Endothelial cell of umbilical vein (primary cell): ENCODE measurements at regions not wholly inside any gene's neighbourhood (a gene's known extent, or its start where the extent isn't known, plus 50 kb on each side); places are given as distances from the start of the nearest gene placed in this dataset.

Experiments
- BruUV-seq: library from RNA; stranded (reverse); fragments of 400-500 nt; replicated peaks from 2 replicates; lab custom pipeline; 2021; lab: Mats Ljungman, UMichigan
- CTCF ChIA-PET: fragments of 300-600, 350-600 bp; sonication (Branson Sonifier 250); formaldehyde crosslinking; loops from one replicate; lab custom pipeline; 2021; ENCODE audit warnings: antibody characterized with exemption, inconsistent platforms; lab: Charles Lee
- POLR2A ChIA-PET: fragments of 300-600, 350-600 bp; sonication (Branson Sonifier 250); formaldehyde crosslinking; loops from one replicate; lab custom pipeline; 2021; ENCODE audit warnings: antibody characterized with exemption, inconsistent platforms; lab: Charles Lee
- DNase-seq: peaks from one replicate; pipeline ENCODE4 v3.0.0-alpha.2; 2011; ENCODE audit warnings: low read depth, low spot score
- FAIRE-seq: peaks from 2 replicates; lab custom pipeline; 2011; peaks lifted over from hg19 to GRCh38; lab: Jason Lieb, UNC
- H2AFZ ChIP-seq: 2 replicates; pipeline ENCODE4 v1.6.0; 2012; ENCODE audit warnings: low read depth, low read length, control low read depth, inconsistent platforms
- H3K27ac ChIP-seq: 2 replicates; pipeline ENCODE4 v1.5.1; 2011; ENCODE audit warnings: low read depth, mild to moderate bottlenecking, control low read depth, low read length, moderate library complexity; ENCODE audit not compliant: insufficient read depth
- H3K27me3 ChIP-seq, 2 experiments: 2 replicates each; pipeline versions ENCODE4 v1.6.0 to v1.6.1; 2011; ENCODE audit warnings: low read length in 2 of 2, mixed read lengths in 1 of 2; ENCODE audit not compliant: control insufficient read depth in 2 of 2, insufficient read depth in 2 of 2
- H3K36me3 ChIP-seq, 2 experiments: 2 replicates in 1 of 2; 3 replicates in 1 of 2; pipeline ENCODE4 v1.5.1; 2011; ENCODE audit warnings: low read length in 2 of 2, mild to moderate bottlenecking in 1 of 2, moderate library complexity in 1 of 2; ENCODE audit not compliant: control insufficient read depth in 2 of 2, insufficient read depth in 2 of 2; ENCODE audit errors: extremely low read depth in 1 of 2
- H3K4me1 ChIP-seq: 3 replicates; pipeline ENCODE4 v1.5.1; 2011; ENCODE audit warnings: mild to moderate bottlenecking, low read length; ENCODE audit not compliant: control insufficient read depth, insufficient read depth; ENCODE audit errors: extremely low read depth
- H3K4me2 ChIP-seq: 2 replicates; pipeline ENCODE4 v1.6.1; 2011; ENCODE audit warnings: low read length, control low read depth, mixed read lengths; ENCODE audit not compliant: insufficient read depth
- H3K4me3 ChIP-seq, 3 experiments: fragments of 200-600 bp in 1 of 3; sonication (generic), shearing (Covaris generic) in 1 of 3; replicated peaks in 1 of 3; 2 replicates each; pipeline ENCODE4 v1.5.1; 2011 to 2016; ENCODE audit warnings: control low read depth in 3 of 3, low read length in 3 of 3, mild to moderate bottlenecking in 2 of 3, inconsistent platforms in 1 of 3, low read depth in 1 of 3, moderate library complexity in 1 of 3; ENCODE audit not compliant: insufficient read depth in 1 of 3
- H3K79me2 ChIP-seq: 2 replicates; pipeline ENCODE4 v1.6.0; 2012; ENCODE audit warnings: low read length, inconsistent platforms; ENCODE audit not compliant: control insufficient read depth, insufficient read depth
- H3K9ac ChIP-seq: replicated peaks from 2 replicates; pipeline ENCODE3; 2011; ENCODE audit warnings: low read length, control low read depth; ENCODE audit not compliant: insufficient read depth; ENCODE audit errors: extremely low read depth
- H3K9me1 ChIP-seq: replicated peaks from 3 replicates; pipeline ENCODE4 v1.6.0; 2011; ENCODE audit warnings: mild to moderate bottlenecking, low read length; ENCODE audit not compliant: control insufficient read depth, insufficient read depth; ENCODE audit errors: extremely low read depth
- H3K9me3 ChIP-seq: replicated peaks from 2 replicates; pipeline ENCODE4 v1.5.1; 2012; ENCODE audit warnings: low read length, inconsistent platforms; ENCODE audit not compliant: control insufficient read depth, insufficient read depth
- H4K20me1 ChIP-seq: replicated peaks from 2 replicates; pipeline ENCODE3; 2011; ENCODE audit warnings: mild to moderate bottlenecking, low read length; ENCODE audit not compliant: control insufficient read depth, insufficient read depth; ENCODE audit errors: extremely low read depth
- EZH2 ChIP-seq: IDR thresholded peaks from 2 replicates; pipeline ENCODE4 v1.6.1; 2012; ENCODE audit warnings: borderline replicate concordance, low read depth, mild to moderate bottlenecking, moderate library complexity, low read length, inconsistent platforms; ENCODE audit not compliant: severe bottlenecking
- FOS ChIP-seq: IDR thresholded peaks from 2 replicates; pipeline ENCODE4 v1.6.1; 2011; ENCODE audit warnings: mild to moderate bottlenecking, low read length, moderate library complexity, borderline replicate concordance; ENCODE audit not compliant: insufficient read depth
- GATA2 ChIP-seq: IDR thresholded peaks from 2 replicates; pipeline ENCODE4 v1.7.0; 2011; ENCODE audit warnings: low read depth, mild to moderate bottlenecking, moderate library complexity, mixed read lengths, low read length; ENCODE audit not compliant: insufficient read length, insufficient read depth
- JUN ChIP-seq: IDR thresholded peaks from 2 replicates; pipeline ENCODE4 v1.6.1; 2011; ENCODE audit warnings: borderline replicate concordance, low read depth; ENCODE audit not compliant: insufficient read length, insufficient read depth
- MYC ChIP-seq: IDR thresholded peaks from one replicate; pipeline ENCODE4 v1.6.1; 2011; ENCODE audit warnings: mild to moderate bottlenecking, low read depth, low read length
- POLR2A ChIP-seq: IDR thresholded peaks from 2 replicates; pipeline ENCODE4 v1.6.1; 2012; ENCODE audit warnings: low read depth, mild to moderate bottlenecking, control low read depth, low read length
- POLR2AphosphoS5 ChIP-seq: IDR thresholded peaks from 2 replicates; pipeline ENCODE4 v1.6.1; 2012; ENCODE audit warnings: low read depth, mild to moderate bottlenecking, control low read depth, low read length, moderate library complexity; ENCODE audit not compliant: insufficient read depth
- dilution Hi-C: fragments of 300-500 bp; cut with MboI; formaldehyde crosslinking; loops from one replicate; pipeline ENCODE4 v1.15.0; 2019; ENCODE audit warnings: low sequenced_read_pairs; ENCODE audit not compliant: extremely low pct_ligation_motif_present
- intact Hi-C: fragments of 100-400 bp; cut with micrococcal nuclease; formaldehyde crosslinking; loops from one replicate; pipeline ENCODE4 v1.10.0; 2022
- TF ChIP-seq, protein P1 (sequence below), 2 donors: IDR thresholded peaks; 1 replicate in 1 of 2; 2 replicates in 1 of 2; pipeline ENCODE4 v1.5.1; 2011; ENCODE audit warnings: low read length in 2 of 2, mild to moderate bottlenecking in 2 of 2, moderate library complexity in 2 of 2, control low read depth in 1 of 2, inconsistent platforms in 1 of 2, low read depth in 1 of 2; ENCODE audit not compliant: insufficient read depth in 1 of 2; ENCODE audit errors: extremely low read depth in 1 of 2
- TF ChIP-seq, protein P2 (sequence below): IDR thresholded peaks from 2 replicates; pipeline ENCODE4 v1.6.1; 2011; ENCODE audit not compliant: insufficient read depth, insufficient read length

DNA sequence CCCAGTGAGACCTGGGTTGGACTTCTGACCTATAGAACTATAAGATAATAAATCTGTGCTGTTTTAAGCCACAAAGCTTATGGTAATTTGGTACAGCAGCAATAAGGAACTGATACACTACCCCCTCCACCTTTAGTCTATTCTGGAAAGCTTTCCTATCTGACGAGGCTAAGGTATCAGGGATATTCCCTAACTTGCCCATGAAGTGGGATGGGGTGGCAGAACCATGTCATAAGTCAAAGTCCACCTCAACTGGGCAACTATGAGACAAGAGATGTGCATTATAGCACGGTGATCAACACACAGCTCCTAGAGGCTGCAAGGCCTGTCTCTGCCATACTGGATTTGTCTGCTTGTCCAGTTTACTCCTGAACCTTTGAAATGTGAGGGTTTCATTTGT lies 146.8 kb upstream of the RAD23B start:
- no peak for DNase-seq
- POLR2A ChIA-PET: no interaction called here
- dilution Hi-C loops: no loop called here

More for the DNA sequence above, 146.8 kb upstream of the RAD23B start:
- H3K4me3 ChIP-seq: no peak overlapping the region
- H3K9ac ChIP-seq: no peak overlapping the region
- H3K27me3 ChIP-seq: no peaks in the 10 kb centered on the region
- H4K20me1 ChIP-seq: no peaks in the 10 kb centered on the region
- H3K9me1 ChIP-seq: no peaks in the 10 kb centered on the region
- no peak overlapping the region for H3K4me2 ChIP-seq
- BruUV-seq: no TSS peak
- no peaks in the 10 kb centered on the region for H3K4me1 ChIP-seq
- intact Hi-C loops: loop anchor here (5.0 kb wide), 1 partner anchor 1626 kb away; no protein-coding TSS in a partner anchor
- TF ChIP-seq JUN (no peak), FOS (no peak), MYC (no peak), POLR2AphosphoS5 (no peak), POLR2A (no peak), EZH2 (no peak), GATA2 (no peak)
- TF ChIP-seq, protein P1, sequence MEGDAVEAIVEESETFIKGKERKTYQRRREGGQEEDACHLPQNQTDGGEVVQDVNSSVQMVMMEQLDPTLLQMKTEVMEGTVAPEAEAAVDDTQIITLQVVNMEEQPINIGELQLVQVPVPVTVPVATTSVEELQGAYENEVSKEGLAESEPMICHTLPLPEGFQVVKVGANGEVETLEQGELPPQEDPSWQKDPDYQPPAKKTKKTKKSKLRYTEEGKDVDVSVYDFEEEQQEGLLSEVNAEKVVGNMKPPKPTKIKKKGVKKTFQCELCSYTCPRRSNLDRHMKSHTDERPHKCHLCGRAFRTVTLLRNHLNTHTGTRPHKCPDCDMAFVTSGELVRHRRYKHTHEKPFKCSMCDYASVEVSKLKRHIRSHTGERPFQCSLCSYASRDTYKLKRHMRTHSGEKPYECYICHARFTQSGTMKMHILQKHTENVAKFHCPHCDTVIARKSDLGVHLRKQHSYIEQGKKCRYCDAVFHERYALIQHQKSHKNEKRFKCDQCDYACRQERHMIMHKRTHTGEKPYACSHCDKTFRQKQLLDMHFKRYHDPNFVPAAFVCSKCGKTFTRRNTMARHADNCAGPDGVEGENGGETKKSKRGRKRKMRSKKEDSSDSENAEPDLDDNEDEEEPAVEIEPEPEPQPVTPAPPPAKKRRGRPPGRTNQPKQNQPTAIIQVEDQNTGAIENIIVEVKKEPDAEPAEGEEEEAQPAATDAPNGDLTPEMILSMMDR (IDR thresholded peaks at IDR 0.05; ENCODE audit: extremely low read depth in 1 of 2, insufficient read depth in 1 of 2, low read depth in 1 of 2, low read length in 2 of 2): no peak
- TF ChIP-seq, protein P2, sequence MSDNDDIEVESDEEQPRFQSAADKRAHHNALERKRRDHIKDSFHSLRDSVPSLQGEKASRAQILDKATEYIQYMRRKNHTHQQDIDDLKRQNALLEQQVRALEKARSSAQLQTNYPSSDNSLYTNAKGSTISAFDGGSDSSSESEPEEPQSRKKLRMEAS: no peak
- H3K79me2 ChIP-seq: no peaks in the 10 kb centered on the region
- FAIRE-seq: no peak
- H3K9me3 ChIP-seq: no peaks in the 10 kb centered on the region
- CTCF ChIA-PET: interaction anchor here (1.2 kb wide), 1 partner anchor 1625 kb away, joined by 4 read pairs; no protein-coding TSS in a partner anchor
- no peak overlapping the region for H2AFZ ChIP-seq
- H3K27ac ChIP-seq: no peak overlapping the region
- H3K36me3 ChIP-seq: no peaks in the 10 kb centered on the region
